SK-N-SH (cell line): ENCODE measurements at regions not wholly inside any gene's neighbourhood (a gene's known extent, or its start where the extent isn't known, plus 50 kb on each side); places are given as distances from the start of the nearest gene placed in this dataset.

Experiments
- CTCF ChIP-seq: fragments of 200-600 bp; sonication (generic); IDR thresholded peaks from 2 replicates; pipeline ENCODE4 v1.6.1; 2017; ENCODE audit warnings: antibody characterized with exemption, mild to moderate bottlenecking, moderate library complexity
- EP300 ChIP-seq, 2 experiments: IDR thresholded peaks; 2 replicates each; pipeline versions ENCODE4 v1.4.0 to v1.6.1; 2012; ENCODE audit warnings: borderline replicate concordance in 1 of 2, low read depth in 1 of 2, low read length in 1 of 2
- GABPA ChIP-seq: IDR thresholded peaks from 2 replicates; pipeline ENCODE4 v1.4.0; 2012; ENCODE audit warnings: low read depth, mild to moderate bottlenecking
- JUND ChIP-seq: IDR thresholded peaks from 2 replicates; pipeline ENCODE4 v1.4.0; 2012
- MAX ChIP-seq: IDR thresholded peaks from 2 replicates; pipeline ENCODE4 v1.4.0; 2012; ENCODE audit warnings: low read depth
- POLR2AphosphoS5 ChIP-seq: IDR thresholded peaks from 2 replicates; pipeline ENCODE4 v1.6.1; 2012; ENCODE audit warnings: low read depth, low read length
- RAD21 ChIP-seq: IDR thresholded peaks from 2 replicates; pipeline ENCODE4 v1.6.1; 2012; ENCODE audit warnings: mild to moderate bottlenecking, low read length
- RCOR1 ChIP-seq: fragments of 150-350 bp; IDR thresholded peaks from 2 replicates; pipeline ENCODE4 v1.6.1; 2017; ENCODE audit warnings: antibody characterized with exemption, low read length
- RFX5 ChIP-seq: IDR thresholded peaks from 2 replicates; pipeline ENCODE4 v1.6.1; 2012; ENCODE audit warnings: mild to moderate bottlenecking, improper control_type of control experiment, low read length
- TAF1 ChIP-seq: IDR thresholded peaks from 2 replicates; pipeline ENCODE4 v1.6.1; 2012; ENCODE audit warnings: low read depth, mild to moderate bottlenecking, low read length, moderate library complexity, borderline replicate concordance
- TCF12 ChIP-seq: IDR thresholded peaks from 2 replicates; pipeline ENCODE4 v1.4.0; 2012
- TEAD4 ChIP-seq: IDR thresholded peaks from 2 replicates; pipeline ENCODE4 v1.4.0; 2012; ENCODE audit warnings: mild to moderate bottlenecking, borderline replicate concordance; ENCODE audit not compliant: insufficient read depth
- USF2 ChIP-seq: fragments of 150-350 bp; IDR thresholded peaks from 2 replicates; pipeline ENCODE4 v1.6.1; 2017; ENCODE audit warnings: antibody characterized with exemption, low read length, low read depth, borderline replicate concordance

GRCh38 chr10:9814285-9814864 is 1203.3 kb upstream of the CELF2 start:
- TF ChIP-seq RAD21 (no peak), CTCF (no peak), EP300 (IDR thresholded peaks at IDR 0.05; ENCODE audit: borderline replicate concordance in 1 of 2, low read depth in 1 of 2, low read length in 1 of 2) (no peak), TCF12 (no peak), RFX5 (no peak), JUND (no peak), POLR2AphosphoS5 (no peak), USF2 (no peak), TAF1 (no peak), TEAD4 (no peak), GABPA (no peak), MAX (no peak), RCOR1 (no peak)
